Gastrocnemius medialis (tissue), 4 donors: ENCODE measurements at regions not wholly inside any gene's neighbourhood (a gene's known extent, or its start where the extent isn't known, plus 50 kb on each side); places are given as distances from the start of the nearest gene placed in this dataset.

Source experiments
- ATAC-seq, 2 donors: fragments of 150-250 bp; one replicate each; pipeline ENCODE4 v1.9.1; 2016
- DNase-seq, 2 donors: peaks; one replicate each; pipeline ENCODE4 v3.0.0-alpha.2; 2019
- H3K27ac ChIP-seq, 4 donors: fragments of 200-600 bp; sonication (generic); 1 replicate in 1 of 4; 2 replicates in 3 of 4; pipeline ENCODE4 v1.5.1; 2016 to 2018; ENCODE audit warnings: mild to moderate bottlenecking in 2 of 4, moderate library complexity in 1 of 4
- H3K27me3 ChIP-seq, 3 donors: fragments of 200-600 bp; sonication (generic) in 2 of 3; 1 replicate in 1 of 3; 2 replicates in 2 of 3; pipeline versions ENCODE4 v1.5.1 to v1.6.0; 2016 to 2019; ENCODE audit warnings: mild to moderate bottlenecking in 1 of 3, moderate library complexity in 1 of 3
- H3K36me3 ChIP-seq, 2 donors: fragments of 200-600 bp; sonication (generic) in 1 of 2; one replicate each; pipeline ENCODE4 v1.5.1; 2017 to 2018
- H3K4me1 ChIP-seq, 2 donors: fragments of 200-600 bp; sonication (generic) in 1 of 2; one replicate each; pipeline ENCODE4 v1.5.1; 2016 to 2017; ENCODE audit warnings: mild to moderate bottlenecking in 2 of 2
- H3K4me3 ChIP-seq, 4 donors: fragments of 200-600 bp; sonication (generic) in 3 of 4; 1 replicate in 1 of 4; 2 replicates in 3 of 4; pipeline ENCODE4 v1.5.1; 2016 to 2019; ENCODE audit warnings: mild to moderate bottlenecking in 2 of 4
- H3K9me3 ChIP-seq, 3 donors: fragments of 200-600 bp; sonication (generic) in 2 of 3; 1 replicate in 1 of 3; 2 replicates in 2 of 3; pipeline ENCODE4 v1.5.1; 2016 to 2019
- POLR2A ChIP-seq, 2 donors: fragments of 450-650 bp; IDR thresholded peaks; one replicate each; pipeline ENCODE4 v1.6.1; 2017; ENCODE audit warnings: antibody characterized with exemption in 2 of 2, mild to moderate bottlenecking in 2 of 2, moderate library complexity in 2 of 2
- in situ Hi-C, 4 donors: fragments of 200-750 bp; cut with MboI; loops; one replicate each; pipeline versions ENCODE4 v1.15.0 to v1.8.0; 2017; ENCODE audit warnings: low sequenced_read_pairs in 4 of 4
- intact Hi-C: fragments of 100-400 bp; cut with DNase I; formaldehyde crosslinking; loops from one replicate; pipeline ENCODE4 v1.15.1; 2023; ENCODE audit warnings: low total_unique reads
- TF ChIP-seq, protein P1 (sequence below), 5 experiments: fragments of 450-650 bp in 3 of 5; fragments of 200-600 bp in 2 of 5; sonication (generic) in 2 of 5; IDR thresholded peaks in 4 of 5; conservative IDR thresholded peaks in 1 of 5; 1 replicate in 4 of 5; 2 replicates in 1 of 5; pipeline ENCODE4 v1.5.1; 2016 to 2019; ENCODE audit warnings: antibody characterized with exemption in 5 of 5, mild to moderate bottlenecking in 3 of 5, moderate library complexity in 3 of 5

DNA sequence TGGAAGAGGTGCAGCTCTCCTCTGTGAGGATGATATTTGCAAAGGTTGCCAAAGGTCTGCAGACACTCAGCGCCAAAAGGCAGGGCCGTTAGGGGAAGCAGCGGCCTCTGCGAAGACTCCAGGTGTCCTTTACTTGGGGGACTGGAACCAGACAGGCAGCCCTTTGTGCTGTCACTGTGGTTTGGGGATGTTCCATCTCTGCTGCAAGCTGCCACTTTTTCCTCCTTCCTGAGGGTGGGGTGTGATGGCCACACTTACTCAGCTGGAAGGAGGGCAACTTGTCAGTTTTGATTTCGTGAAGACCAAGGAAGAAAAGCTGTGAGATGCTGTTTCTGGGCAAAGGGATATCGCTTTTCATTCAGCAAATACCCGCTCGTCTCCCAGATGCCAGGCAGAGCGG, 96.5 kb upstream of the PRR5 start:
- DNase-seq (no peak), ATAC-seq (no peak)
- Histone ChIP-seq H3K4me1 (no peaks in the 10 kb centered on the region), H3K9me3 (no peaks in the 10 kb centered on the region), H3K36me3 (no peaks in the 10 kb centered on the region), H3K27ac (no peak overlapping the region), H3K27me3 (peaks cover 0 to 4% (median 0%) of the 10 kb centered on the region in 3 donors), H3K4me3 (no peak overlapping the region)
- intact Hi-C loops: no loop called here
- in situ Hi-C loops: loop anchor here in 1 of 4 donors (25.0 kb wide), 1 partner anchor 93 kb away; no protein-coding TSS in a partner anchor
- TF ChIP-seq, protein P1, sequence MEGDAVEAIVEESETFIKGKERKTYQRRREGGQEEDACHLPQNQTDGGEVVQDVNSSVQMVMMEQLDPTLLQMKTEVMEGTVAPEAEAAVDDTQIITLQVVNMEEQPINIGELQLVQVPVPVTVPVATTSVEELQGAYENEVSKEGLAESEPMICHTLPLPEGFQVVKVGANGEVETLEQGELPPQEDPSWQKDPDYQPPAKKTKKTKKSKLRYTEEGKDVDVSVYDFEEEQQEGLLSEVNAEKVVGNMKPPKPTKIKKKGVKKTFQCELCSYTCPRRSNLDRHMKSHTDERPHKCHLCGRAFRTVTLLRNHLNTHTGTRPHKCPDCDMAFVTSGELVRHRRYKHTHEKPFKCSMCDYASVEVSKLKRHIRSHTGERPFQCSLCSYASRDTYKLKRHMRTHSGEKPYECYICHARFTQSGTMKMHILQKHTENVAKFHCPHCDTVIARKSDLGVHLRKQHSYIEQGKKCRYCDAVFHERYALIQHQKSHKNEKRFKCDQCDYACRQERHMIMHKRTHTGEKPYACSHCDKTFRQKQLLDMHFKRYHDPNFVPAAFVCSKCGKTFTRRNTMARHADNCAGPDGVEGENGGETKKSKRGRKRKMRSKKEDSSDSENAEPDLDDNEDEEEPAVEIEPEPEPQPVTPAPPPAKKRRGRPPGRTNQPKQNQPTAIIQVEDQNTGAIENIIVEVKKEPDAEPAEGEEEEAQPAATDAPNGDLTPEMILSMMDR (IDR thresholded peaks at IDR 0.05 in 4 of 5, conservative IDR thresholded peaks at IDR 0.05 in 1 of 5): no peak
- no peak for TF ChIP-seq POLR2A (IDR thresholded peaks at IDR 0.05)

DNA sequence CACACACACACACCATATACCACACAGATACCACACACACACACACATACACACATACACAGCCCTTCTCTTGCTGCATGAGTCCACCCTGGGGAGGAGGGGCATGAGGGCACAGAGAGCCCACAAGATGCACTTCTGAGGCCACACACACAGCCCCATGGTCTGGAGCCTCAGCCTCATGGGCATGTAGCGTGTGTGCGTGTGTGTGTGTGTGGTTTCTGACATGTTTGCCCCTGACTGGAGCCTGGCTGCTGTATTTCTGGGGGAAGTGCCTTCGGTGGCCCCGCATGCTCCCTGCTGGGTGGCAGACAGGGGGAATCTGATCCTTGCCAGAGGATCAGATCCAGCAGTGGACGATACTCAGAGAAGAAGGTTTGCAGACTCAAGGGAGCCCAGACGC, 97.0 kb upstream of the PRR5 start:
- in situ Hi-C loops: loop anchor here in 1 of 4 donors (25.0 kb wide), 1 partner anchor 93 kb away; no protein-coding TSS in a partner anchor

DNA sequence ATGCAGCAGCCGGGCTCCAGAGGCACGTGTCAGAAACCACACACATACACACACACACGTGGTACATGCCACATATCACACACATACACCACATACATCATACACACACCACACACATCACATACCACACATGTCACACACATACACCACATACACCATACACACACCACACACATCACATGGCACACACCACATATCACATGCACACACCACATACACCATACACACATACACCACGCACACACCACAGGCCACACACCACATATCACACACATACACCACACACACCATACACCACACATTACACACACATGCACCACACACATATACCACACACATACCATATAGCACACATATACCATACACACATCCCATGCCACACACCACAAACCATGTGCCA, 97.5 kb upstream of the PRR5 start:
- no peak for ATAC-seq
- Histone ChIP-seq H3K27me3 (peaks cover 0 to 4% (median 0%) of the 10 kb centered on the region in 3 donors), H3K27ac (no peak overlapping the region), H3K4me1 (no peaks in the 10 kb centered on the region), H3K4me3 (no peak overlapping the region), H3K9me3 (no peaks in the 10 kb centered on the region), H3K36me3 (no peaks in the 10 kb centered on the region)
- intact Hi-C loops: no loop called here
- TF ChIP-seq POLR2A (IDR thresholded peaks at IDR 0.05): no peak
- TF ChIP-seq, protein P1 (IDR thresholded peaks at IDR 0.05 in 4 of 5, conservative IDR thresholded peaks at IDR 0.05 in 1 of 5): no peak
- no peak for DNase-seq
- in situ Hi-C loops: loop anchor here in 1 of 4 donors (25.0 kb wide), 1 partner anchor 92 kb away; no protein-coding TSS in a partner anchor

More for the DNA sequence above, 97.0 kb upstream of the PRR5 start:
- peaks cover 0 to 4% (median 0%) of the 10 kb centered on the region in 3 donors for H3K27me3 ChIP-seq
- H3K27ac ChIP-seq: no peak overlapping the region
- DNase-seq (no peak), ATAC-seq (no peak)
- no peak overlapping the region for H3K4me3 ChIP-seq
- no peaks in the 10 kb centered on the region for H3K9me3 ChIP-seq
- H3K4me1 ChIP-seq: no peaks in the 10 kb centered on the region
- intact Hi-C loops: no loop called here
- no peaks in the 10 kb centered on the region for H3K36me3 ChIP-seq
- TF ChIP-seq, protein P1 (IDR thresholded peaks at IDR 0.05 in 4 of 5, conservative IDR thresholded peaks at IDR 0.05 in 1 of 5): no peak
- no peak for TF ChIP-seq POLR2A (IDR thresholded peaks at IDR 0.05)

DNA sequence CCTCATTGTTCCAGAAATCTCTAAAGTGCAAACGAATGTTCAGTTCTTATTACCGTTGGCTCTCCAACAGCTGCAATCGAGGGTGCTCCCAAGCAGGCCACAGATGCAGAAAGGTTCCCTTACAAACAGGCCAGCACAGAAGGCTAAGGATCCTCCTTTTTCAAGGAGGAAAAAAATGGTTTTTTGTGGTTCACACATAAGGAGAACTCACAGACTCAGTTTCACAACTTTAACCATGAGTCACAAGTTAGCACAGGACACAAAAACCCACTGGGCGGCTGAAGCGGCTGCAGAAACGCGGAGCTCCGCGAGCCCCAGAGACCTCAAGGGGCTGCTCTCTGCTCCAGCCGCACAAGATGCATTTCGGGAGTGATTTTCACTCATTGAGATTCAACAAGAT, 98.2 kb upstream of the PRR5 start:
- TF ChIP-seq, protein P1 (IDR thresholded peaks at IDR 0.05 in 4 of 5, conservative IDR thresholded peaks at IDR 0.05 in 1 of 5): no peak
- TF ChIP-seq POLR2A (IDR thresholded peaks at IDR 0.05): no peak
- Histone ChIP-seq H3K4me1 (no peaks in the 10 kb centered on the region), H3K4me3 (no peak overlapping the region), H3K27me3 (peaks cover 0 to 4% (median 0%) of the 10 kb centered on the region in 3 donors), H3K27ac (no peak overlapping the region), H3K9me3 (no peaks in the 10 kb centered on the region), H3K36me3 (no peaks in the 10 kb centered on the region)
- ATAC-seq (no peak), DNase-seq (no peak)
- intact Hi-C loops (no loop called here), in situ Hi-C loops (loop anchor here in 1 of 4 donors (25.0 kb wide), 1 partner anchor 91 kb away; no protein-coding TSS in a partner anchor)

DNA sequence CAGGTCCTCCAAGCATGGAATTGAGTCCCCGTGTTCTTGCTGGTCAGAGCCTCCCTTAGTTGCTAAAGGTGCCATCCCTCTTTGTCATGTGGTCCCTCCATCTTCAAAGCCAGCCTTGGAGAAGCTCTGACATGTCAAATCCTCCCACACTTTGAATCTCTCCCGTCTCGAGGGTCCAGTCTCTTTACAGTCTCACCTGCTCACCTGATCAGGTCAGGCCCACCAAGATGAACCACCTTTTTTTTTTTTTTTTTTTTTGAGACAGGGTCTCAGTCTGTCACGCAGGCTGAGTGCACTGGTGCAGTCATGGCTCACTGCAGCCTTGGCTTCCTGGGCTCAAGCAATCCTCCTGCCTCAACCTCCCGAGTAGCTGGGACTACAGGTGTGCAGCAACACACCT, 100.3 kb upstream of the PRR5 start:
- no peak for TF ChIP-seq POLR2A (IDR thresholded peaks at IDR 0.05)
- TF ChIP-seq, protein P1 (IDR thresholded peaks at IDR 0.05 in 4 of 5, conservative IDR thresholded peaks at IDR 0.05 in 1 of 5): no peak
- ATAC-seq (no peak), DNase-seq (no peak)
- in situ Hi-C loops (loop anchor here in 1 of 4 donors (25.0 kb wide), 1 partner anchor 89 kb away; no protein-coding TSS in a partner anchor), intact Hi-C loops (no loop called here)
- Histone ChIP-seq H3K9me3 (no peaks in the 10 kb centered on the region), H3K36me3 (no peaks in the 10 kb centered on the region), H3K4me3 (no peak overlapping the region), H3K27ac (no peak overlapping the region), H3K4me1 (no peaks in the 10 kb centered on the region), H3K27me3 (peaks cover 0 to 9% (median 1%) of the 10 kb centered on the region in 3 donors)
